WTC11 (cell line): ENCODE measurements at regions not wholly inside any gene's neighbourhood (a gene's known extent, or its start where the extent isn't known, plus 50 kb on each side); places are given as distances from the start of the nearest gene placed in this dataset.

Experiments used
- ATAC-seq: fragments of 200-7000 bp; cut with Tn5 transposase; 2 replicates; pipeline ENCODE4 v1.10.0; 2021; ENCODE audit warnings: mild to moderate bottlenecking, moderate library complexity
- CTCF ChIA-PET: fragments of 300-600 bp; sonication (Branson Sonifier 250); formaldehyde crosslinking; loops from one replicate; lab custom pipeline; 2021; ENCODE audit warnings: antibody characterized with exemption; lab: Charles Lee
- POLR2A ChIA-PET: fragments of 350-600 bp; sonication (Branson Sonifier 250); formaldehyde crosslinking; loops from one replicate; lab custom pipeline; 2021; ENCODE audit warnings: antibody characterized with exemption; lab: Charles Lee
- DNase-seq: peaks from one replicate; pipeline ENCODE4 v3.0.0; 2021; ENCODE audit warnings: low spot score
- H3K27ac Mint-ChIP-seq: 2 replicates; pipeline ENCODE4 v1.8.0; 2021; ENCODE audit warnings: mixed read lengths
- H3K27me3 Mint-ChIP-seq: 2 replicates; pipeline ENCODE4 v1.8.0; 2021; ENCODE audit warnings: low read depth, mild to moderate bottlenecking, moderate library complexity, mixed read lengths
- H3K36me3 Mint-ChIP-seq: 2 replicates; pipeline ENCODE4 v1.8.0; 2021; ENCODE audit warnings: mixed read lengths
- H3K4me1 Mint-ChIP-seq: 2 replicates; pipeline ENCODE4 v1.8.0; 2022; ENCODE audit warnings: mixed read lengths
- H3K4me3 Mint-ChIP-seq: 2 replicates; pipeline ENCODE4 v1.8.0; 2021; ENCODE audit warnings: mild to moderate bottlenecking, moderate library complexity, mixed read lengths
- H3K9me3 Mint-ChIP-seq: 2 replicates; pipeline ENCODE4 v1.8.0; 2021; ENCODE audit warnings: mixed read lengths
- AFF4 ChIP-seq: sonication (generic); formaldehyde crosslinking; IDR thresholded peaks from 2 replicates; pipeline ENCODE4 v1.8.1; 2023; ENCODE audit warnings: mild to moderate bottlenecking, missing genetic modification reagents, borderline replicate concordance
- AR ChIP-seq: fragments of 250-450 bp; sonication (Bioruptor Pico); IDR thresholded peaks from 2 replicates; pipeline ENCODE4 v1.9.0; 2021; ENCODE audit warnings: mild to moderate bottlenecking
- ATF1 ChIP-seq: sonication (generic); formaldehyde crosslinking; IDR thresholded peaks from 2 replicates; pipeline ENCODE4 v1.8.1; 2023; ENCODE audit warnings: mild to moderate bottlenecking, moderate library complexity, missing genetic modification reagents
- ATF2 ChIP-seq: sonication (generic); formaldehyde crosslinking; IDR thresholded peaks from 2 replicates; pipeline ENCODE4 v1.8.1; 2022; ENCODE audit warnings: low read depth, missing genetic modification reagents, borderline replicate concordance
- ATF6 ChIP-seq: sonication (generic); formaldehyde crosslinking; IDR thresholded peaks from 2 replicates; pipeline ENCODE4 v1.8.1; 2023; ENCODE audit warnings: mild to moderate bottlenecking, missing genetic modification reagents
- CBFB ChIP-seq: sonication (generic); formaldehyde crosslinking; IDR thresholded peaks from 2 replicates; pipeline ENCODE4 v1.8.1; 2022; ENCODE audit warnings: mild to moderate bottlenecking, low read depth, missing genetic modification reagents
- CDX4 ChIP-seq: fragments of 250-450 bp; sonication (Bioruptor Pico); IDR thresholded peaks from 2 replicates; pipeline ENCODE4 v1.9.0; 2021; ENCODE audit warnings: moderate library complexity, mild to moderate bottlenecking, inconsistent platforms, borderline replicate concordance
- E2F5 ChIP-seq: sonication (generic); formaldehyde crosslinking; IDR thresholded peaks from 2 replicates; pipeline ENCODE4 v1.8.1; 2022; ENCODE audit warnings: mild to moderate bottlenecking, moderate library complexity, missing genetic modification reagents
- EMX1 ChIP-seq: fragments of 250-450 bp; sonication (Bioruptor Pico); IDR thresholded peaks from 2 replicates; pipeline ENCODE4 v1.8.0; 2021; ENCODE audit warnings: mild to moderate bottlenecking
- ETV6 ChIP-seq: sonication (generic); formaldehyde crosslinking; IDR thresholded peaks from 2 replicates; pipeline ENCODE4 v1.8.1; 2022; ENCODE audit warnings: mild to moderate bottlenecking, missing genetic modification reagents
- GRHL2 ChIP-seq: fragments of 250-450 bp; sonication (Bioruptor Pico); IDR thresholded peaks from 2 replicates; pipeline ENCODE4 v1.8.0; 2022; ENCODE audit warnings: mild to moderate bottlenecking, moderate library complexity; ENCODE audit not compliant: insufficient replicate concordance, severe bottlenecking
- MXD4 ChIP-seq: fragments of 250-450 bp; sonication (Bioruptor Pico); IDR thresholded peaks from 2 replicates; pipeline ENCODE4 v1.8.0; 2021; ENCODE audit warnings: mild to moderate bottlenecking, moderate library complexity, borderline replicate concordance
- PRRX2 ChIP-seq: fragments of 250-450 bp; sonication (Bioruptor Pico); IDR thresholded peaks from 2 replicates; pipeline ENCODE4 v1.8.0; 2021; ENCODE audit warnings: mild to moderate bottlenecking
- SP1 ChIP-seq: sonication (generic); formaldehyde crosslinking; conservative IDR thresholded peaks from 2 replicates; pipeline ENCODE4 v1.8.1; 2022; ENCODE audit warnings: missing genetic modification reagents
- ZMAT4 ChIP-seq: fragments of 250-450 bp; sonication (Bioruptor Pico); IDR thresholded peaks from 2 replicates; pipeline ENCODE4 v1.9.0; 2021; ENCODE audit warnings: mild to moderate bottlenecking

GRCh38 chr2:136210822-136211221 lies 92.9 kb upstream of the CXCR4 start:
- ATAC-seq (no peak), DNase-seq (no peak)
- no peak overlapping the region for H3K4me3 Mint-ChIP-seq
- POLR2A ChIA-PET = no interaction called here
- no peak for TF ChIP-seq CDX4 (CRISPR knock-in tag)
- no peak for TF ChIP-seq E2F5
- TF ChIP-seq ATF1 (CRISPR knock-in tag) = no peak
- TF ChIP-seq PRRX2 (CRISPR knock-in tag) = no peak
- no peak for TF ChIP-seq GRHL2 (CRISPR knock-in tag)
- TF ChIP-seq MXD4 = no peak
- no peak for TF ChIP-seq ATF2 (CRISPR knock-in tag)
- TF ChIP-seq AR = no peak
- TF ChIP-seq ZMAT4 (CRISPR knock-in tag) = no peak
- TF ChIP-seq CBFB (CRISPR knock-in tag) = no peak
- TF ChIP-seq ATF6 (CRISPR knock-in tag) = no peak
- TF ChIP-seq AFF4 (CRISPR knock-in tag) = no peak
- no peak for TF ChIP-seq ETV6 (CRISPR knock-in tag)
- no peak for TF ChIP-seq SP1 (CRISPR knock-in tag)
- no peak for TF ChIP-seq EMX1 (CRISPR knock-in tag)
- H3K9me3 Mint-ChIP-seq = peaks cover 23% of the 10 kb centered on the region
- no peaks in the 10 kb centered on the region for H3K36me3 Mint-ChIP-seq
- CTCF ChIA-PET = no interaction called here
- H3K4me1 Mint-ChIP-seq = no peaks in the 10 kb centered on the region
- H3K27me3 Mint-ChIP-seq = peaks cover 3% of the 10 kb centered on the region; the same call in 1 of the 2 replicates
- no peak overlapping the region for H3K27ac Mint-ChIP-seq
